IMR-90 (cell line): ENCODE measurements at regions not wholly inside any gene's neighbourhood (a gene's known extent, or its start where the extent isn't known, plus 50 kb on each side); places are given as distances from the start of the nearest gene placed in this dataset.

Source experiments
- ATAC-seq: fragments of 200-7000 bp; cut with Tn5 transposase; 2 replicates; pipeline ENCODE4 v1.9.1; 2020; ENCODE audit warnings: low read depth, mild to moderate bottlenecking, moderate library complexity
- BruUV-seq: library from RNA; stranded (reverse); fragments of 400-500 nt; replicated peaks from 2 replicates; lab custom pipeline; 2021; lab: Mats Ljungman, UMichigan
- CTCF ChIA-PET: fragments of 300-600 bp; formaldehyde crosslinking; extraction: SDS; loops from one replicate; lab custom pipeline; 2021; ENCODE audit warnings: antibody characterized with exemption; lab: Yijun Ruan, JAX
- POLR2A ChIA-PET: fragments of 300-600 bp; sonication (Branson Sonifier 250); formaldehyde crosslinking; loops from one replicate; lab custom pipeline; 2022; ENCODE audit warnings: antibody characterized with exemption; ENCODE audit not compliant: unreplicated experiment; lab: Charles Lee
- DNase-seq: peaks from one replicate; pipeline ENCODE4 v3.0.0; 2013
- H2AFZ ChIP-seq: replicated peaks from 2 replicates; pipeline ENCODE3; 2013; ENCODE audit warnings: low read length, mild to moderate bottlenecking; ENCODE audit not compliant: poor library complexity
- H2AK5ac ChIP-seq: 2 replicates; pipeline ENCODE4 v1.6.1; 2013; ENCODE audit warnings: low read depth, low read length, inconsistent platforms
- H2AK9ac ChIP-seq: replicated peaks from 2 replicates; pipeline ENCODE3; 2013; ENCODE audit warnings: mild to moderate bottlenecking, low read depth, low read length, moderate library complexity; ENCODE audit not compliant: poor library complexity
- H2BK120ac ChIP-seq: 2 replicates; pipeline ENCODE4 v1.6.1; 2013; ENCODE audit warnings: low read depth, low read length, inconsistent platforms
- H2BK15ac ChIP-seq: 3 replicates; pipeline ENCODE4 v1.6.1; 2013; ENCODE audit warnings: low read depth, low read length, inconsistent platforms
- H2BK20ac ChIP-seq: 2 replicates; pipeline ENCODE4 v1.6.1; 2013; ENCODE audit warnings: low read depth, mild to moderate bottlenecking, inconsistent platforms, low read length, moderate library complexity
- H2BK5ac ChIP-seq: 2 replicates; pipeline ENCODE4 v1.6.1; 2013; ENCODE audit warnings: mild to moderate bottlenecking, low read depth, low read length, inconsistent platforms; ENCODE audit not compliant: poor library complexity, severe bottlenecking
- H3K14ac ChIP-seq: replicated peaks from 2 replicates; pipeline ENCODE4 v1.6.1; 2013; ENCODE audit warnings: low read depth, low read length, inconsistent platforms
- H3K18ac ChIP-seq: 2 replicates; pipeline ENCODE4 v1.6.1; 2013; ENCODE audit warnings: low read depth, low read length, control low read depth
- H3K23ac ChIP-seq: 2 replicates; pipeline ENCODE4 v1.6.1; 2013; ENCODE audit warnings: low read depth, low read length, inconsistent platforms
- H3K27ac ChIP-seq: 2 replicates; pipeline ENCODE4 v1.5.1; 2013; ENCODE audit warnings: mild to moderate bottlenecking, control low read depth, low read length; ENCODE audit not compliant: insufficient read depth
- H3K27me3 ChIP-seq: 2 replicates; pipeline ENCODE4 v1.6.1; 2013; ENCODE audit warnings: low read length; ENCODE audit not compliant: control insufficient read depth, insufficient read depth
- H3K36me3 ChIP-seq: 2 replicates; pipeline ENCODE4 v1.6.1; 2013; ENCODE audit warnings: low read length, mixed read lengths; ENCODE audit not compliant: control insufficient read depth, insufficient read depth
- H3K4ac ChIP-seq: 2 replicates; pipeline ENCODE4 v1.6.1; 2013; ENCODE audit warnings: low read depth, low read length, inconsistent platforms
- H3K4me1 ChIP-seq: 2 replicates; pipeline ENCODE4 v1.6.1; 2013; ENCODE audit warnings: low read length, mixed read lengths; ENCODE audit not compliant: control insufficient read depth, insufficient read depth
- H3K4me2 ChIP-seq: 2 replicates; pipeline ENCODE4 v1.6.1; 2013; ENCODE audit warnings: low read depth, mild to moderate bottlenecking, control low read depth, low read length, moderate library complexity
- H3K4me3 ChIP-seq: 2 replicates; pipeline ENCODE4 v1.5.1; 2013; ENCODE audit warnings: low read depth, mild to moderate bottlenecking, control low read depth, low read length, moderate library complexity; ENCODE audit not compliant: insufficient read depth
- H3K56ac ChIP-seq: 2 replicates; pipeline ENCODE4 v1.6.1; 2013; ENCODE audit warnings: low read length, inconsistent platforms; ENCODE audit not compliant: insufficient read depth; ENCODE audit errors: extremely low read depth
- H3K79me1 ChIP-seq, 2 experiments: 2 replicates each; pipeline ENCODE4 v1.6.1; 2013; ENCODE audit warnings: low read length in 2 of 2, inconsistent platforms in 1 of 2, low read depth in 1 of 2
- H3K9ac ChIP-seq: 2 replicates; pipeline ENCODE4 v1.6.1; 2013; ENCODE audit warnings: low read depth, low read length, control low read depth
- H3K9me1 ChIP-seq: 2 replicates; pipeline ENCODE4 v1.6.1; 2013; ENCODE audit warnings: low read length, inconsistent platforms; ENCODE audit not compliant: insufficient read depth
- H3K9me3 ChIP-seq: 2 replicates; pipeline ENCODE4 v1.6.1; 2013; ENCODE audit warnings: low read length; ENCODE audit not compliant: control insufficient read depth, insufficient read depth
- H4K20me1 ChIP-seq: 2 replicates; pipeline ENCODE4 v1.6.1; 2013; ENCODE audit warnings: low read length, inconsistent platforms; ENCODE audit not compliant: insufficient read depth
- H4K5ac ChIP-seq: 2 replicates; pipeline ENCODE4 v1.6.1; 2013; ENCODE audit warnings: mild to moderate bottlenecking, low read depth, low read length, control low read depth
- H4K8ac ChIP-seq, 2 experiments: 2 replicates each; pipeline ENCODE4 v1.6.1; 2013; ENCODE audit warnings: low read depth in 2 of 2, low read length in 2 of 2, control low read depth in 1 of 2, inconsistent platforms in 1 of 2
- H4K91ac ChIP-seq: 2 replicates; pipeline ENCODE4 v1.6.1; 2013; ENCODE audit warnings: low read depth, low read length, inconsistent platforms; ENCODE audit not compliant: insufficient read depth
- BHLHE40 ChIP-seq: fragments of 150-350 bp; IDR thresholded peaks from 2 replicates; pipeline ENCODE4 v1.6.1; 2016; ENCODE audit warnings: mild to moderate bottlenecking, low read depth, low read length
- CEBPB ChIP-seq: IDR thresholded peaks from 2 replicates; pipeline ENCODE4 v1.6.1; 2012; ENCODE audit warnings: low read depth, low read length, improper control_type of control experiment
- CHD1 ChIP-seq: IDR thresholded peaks from 2 replicates; pipeline ENCODE4 v1.6.1; 2012; ENCODE audit warnings: low read depth, low read length, improper control_type of control experiment
- MAFK ChIP-seq: IDR thresholded peaks from 2 replicates; pipeline ENCODE4 v1.6.1; 2012; ENCODE audit warnings: low read depth, low read length, improper control_type of control experiment
- NFE2L2 ChIP-seq: fragments of 150-350 bp; IDR thresholded peaks from 2 replicates; pipeline ENCODE4 v1.6.1; 2016; ENCODE audit warnings: low read depth, mild to moderate bottlenecking, low read length
- POLR2A ChIP-seq: IDR thresholded peaks from 2 replicates; pipeline ENCODE4 v1.6.1; 2012; ENCODE audit warnings: mild to moderate bottlenecking, low read depth, low read length
- RAD21 ChIP-seq: IDR thresholded peaks from 2 replicates; pipeline ENCODE4 v1.6.1; 2012; ENCODE audit warnings: low read length, improper control_type of control experiment
- RCOR1 ChIP-seq: IDR thresholded peaks from 2 replicates; pipeline ENCODE4 v1.6.1; 2012; ENCODE audit warnings: mild to moderate bottlenecking, low read length, improper control_type of control experiment; ENCODE audit not compliant: insufficient replicate concordance
- RFX5 ChIP-seq: IDR thresholded peaks from 2 replicates; pipeline ENCODE4 v1.8.0; 2012; ENCODE audit warnings: low read depth, mild to moderate bottlenecking, low read length, moderate library complexity
- SMC3 ChIP-seq: fragments of 150-350 bp; IDR thresholded peaks from 2 replicates; pipeline ENCODE4 v1.6.1; 2016; ENCODE audit warnings: low read depth, mild to moderate bottlenecking, antibody characterized with exemption, low read length, moderate library complexity
- WGBS, 2 experiments: methylation state at CpG; one replicate each; pipeline versions ENCODE4 v1.1.5 to v1.1.7; 2013; ENCODE audit warnings: missing lambda C conversion rate in 2 of 2; ENCODE audit not compliant: insufficient read length in 1 of 2; ENCODE audit errors: extremely low coverage in 2 of 2; 5-methylcytosine and 5-hydroxymethylcytosine counted together
- dilution Hi-C: fragments of 300-500 bp; cut with HindIII; formaldehyde crosslinking; loops from one replicate; pipeline ENCODE4 v1.14.3; 2018; ENCODE audit warnings: low sequenced_read_pairs; ENCODE audit not compliant: unreplicated experiment
- in situ Hi-C: fragments of 300-500 bp; cut with MboI; formaldehyde crosslinking; loops from 3 replicates; pipeline ENCODE4 v1.14.3; 2019; ENCODE audit warnings: low sequenced_read_pairs, inconsistent platforms, mixed read lengths
- intact Hi-C: fragments of 100-400 bp; cut with micrococcal nuclease; formaldehyde crosslinking; loops from 2 replicates; pipeline ENCODE4 v1.10.0; 2022
- TF ChIP-seq, protein P1 (sequence below): fragments of 150-350 bp; IDR thresholded peaks from 2 replicates; pipeline ENCODE4 v1.6.1; 2016; ENCODE audit warnings: low read depth, mild to moderate bottlenecking, low read length, moderate library complexity, borderline replicate concordance
- TF ChIP-seq, protein P2 (sequence below): conservative IDR thresholded peaks from 2 replicates; pipeline ENCODE4 v1.5.1; 2012; ENCODE audit warnings: mild to moderate bottlenecking, low read depth, low read length, improper control_type of control experiment

DNA sequence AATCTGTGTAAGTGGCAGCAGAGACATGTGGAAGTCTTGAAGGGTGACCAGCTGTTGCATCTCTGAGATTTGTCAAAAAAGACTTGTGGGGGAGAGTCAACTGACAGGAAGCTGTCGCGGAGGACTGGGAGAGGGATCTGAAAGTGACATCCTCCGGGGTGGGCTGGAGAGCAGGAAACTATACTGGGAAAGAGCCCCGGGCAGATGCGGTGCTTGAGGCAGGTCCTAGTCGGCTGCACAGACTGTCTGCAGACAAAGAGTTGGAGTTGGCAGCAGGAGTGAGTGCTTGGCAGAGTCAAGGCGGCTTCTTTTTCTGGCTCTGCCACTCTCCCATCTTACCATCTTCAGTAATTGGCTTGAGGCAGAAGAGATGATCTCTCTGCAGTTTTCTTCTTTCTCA lies 294.0 kb upstream of the C1orf87 start:
- ChIA-PET CTCF (interaction anchor here (0.6 kb wide), 1 partner anchor 21 kb away, joined by 3 read pairs; no protein-coding TSS in a partner anchor), POLR2A (no interaction called here)
- H3K4me3 ChIP-seq = no peak overlapping the region
- no peak overlapping the region for H3K4me2 ChIP-seq
- no peak overlapping the region for H3K18ac ChIP-seq
- H3K9me3 ChIP-seq = peaks cover 2% of the 10 kb centered on the region; the same call in 1 of the 2 replicates
- no TSS peak for BruUV-seq
- H3K9ac ChIP-seq = no peak overlapping the region
- no CpG with 5 or more reads among the region's 7 CpGs for whole genome bisulfite sequencing, 2 experiments
- H3K27me3 ChIP-seq = no peaks in the 10 kb centered on the region
- no peak overlapping the region for H3K56ac ChIP-seq
- no peak overlapping the region for H3K14ac ChIP-seq
- DNase-seq = no peak
- no peak overlapping the region for H2AK5ac ChIP-seq
- intact Hi-C loops (no loop called here), dilution Hi-C loops (no loop called here), in situ Hi-C loops (no loop called here)
- no peak overlapping the region for H2BK120ac ChIP-seq
- no peak overlapping the region for H2BK20ac ChIP-seq
- no peaks in the 10 kb centered on the region for H3K9me1 ChIP-seq
- no peaks in the 10 kb centered on the region for H3K79me1 ChIP-seq
- H4K91ac ChIP-seq = no peak overlapping the region
- no peak overlapping the region for H2BK15ac ChIP-seq
- no peaks in the 10 kb centered on the region for H3K36me3 ChIP-seq
- H3K23ac ChIP-seq = no peak overlapping the region
- H3K4me1 ChIP-seq = no peaks in the 10 kb centered on the region
- H3K4ac ChIP-seq = no peak overlapping the region
- TF ChIP-seq, protein P1, sequence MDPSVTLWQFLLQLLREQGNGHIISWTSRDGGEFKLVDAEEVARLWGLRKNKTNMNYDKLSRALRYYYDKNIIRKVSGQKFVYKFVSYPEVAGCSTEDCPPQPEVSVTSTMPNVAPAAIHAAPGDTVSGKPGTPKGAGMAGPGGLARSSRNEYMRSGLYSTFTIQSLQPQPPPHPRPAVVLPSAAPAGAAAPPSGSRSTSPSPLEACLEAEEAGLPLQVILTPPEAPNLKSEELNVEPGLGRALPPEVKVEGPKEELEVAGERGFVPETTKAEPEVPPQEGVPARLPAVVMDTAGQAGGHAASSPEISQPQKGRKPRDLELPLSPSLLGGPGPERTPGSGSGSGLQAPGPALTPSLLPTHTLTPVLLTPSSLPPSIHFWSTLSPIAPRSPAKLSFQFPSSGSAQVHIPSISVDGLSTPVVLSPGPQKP = no peak
- TF ChIP-seq CEBPB = no peak
- TF ChIP-seq BHLHE40 = no peak
- no peak for TF ChIP-seq MAFK
- TF ChIP-seq CHD1 = no peak
- TF ChIP-seq POLR2A = no peak
- TF ChIP-seq, protein P2, sequence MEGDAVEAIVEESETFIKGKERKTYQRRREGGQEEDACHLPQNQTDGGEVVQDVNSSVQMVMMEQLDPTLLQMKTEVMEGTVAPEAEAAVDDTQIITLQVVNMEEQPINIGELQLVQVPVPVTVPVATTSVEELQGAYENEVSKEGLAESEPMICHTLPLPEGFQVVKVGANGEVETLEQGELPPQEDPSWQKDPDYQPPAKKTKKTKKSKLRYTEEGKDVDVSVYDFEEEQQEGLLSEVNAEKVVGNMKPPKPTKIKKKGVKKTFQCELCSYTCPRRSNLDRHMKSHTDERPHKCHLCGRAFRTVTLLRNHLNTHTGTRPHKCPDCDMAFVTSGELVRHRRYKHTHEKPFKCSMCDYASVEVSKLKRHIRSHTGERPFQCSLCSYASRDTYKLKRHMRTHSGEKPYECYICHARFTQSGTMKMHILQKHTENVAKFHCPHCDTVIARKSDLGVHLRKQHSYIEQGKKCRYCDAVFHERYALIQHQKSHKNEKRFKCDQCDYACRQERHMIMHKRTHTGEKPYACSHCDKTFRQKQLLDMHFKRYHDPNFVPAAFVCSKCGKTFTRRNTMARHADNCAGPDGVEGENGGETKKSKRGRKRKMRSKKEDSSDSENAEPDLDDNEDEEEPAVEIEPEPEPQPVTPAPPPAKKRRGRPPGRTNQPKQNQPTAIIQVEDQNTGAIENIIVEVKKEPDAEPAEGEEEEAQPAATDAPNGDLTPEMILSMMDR = no peak
- no peak for TF ChIP-seq RFX5
- no peak for TF ChIP-seq RAD21
- TF ChIP-seq SMC3 = no peak
- TF ChIP-seq NFE2L2 = no peak
- TF ChIP-seq RCOR1 = no peak
- H2BK5ac ChIP-seq = no peak overlapping the region
- H4K8ac ChIP-seq = no peak overlapping the region
- no peak overlapping the region for H4K5ac ChIP-seq
- no peaks in the 10 kb centered on the region for H4K20me1 ChIP-seq
- ATAC-seq = no peak
- no peak overlapping the region for H2AFZ ChIP-seq
- H3K27ac ChIP-seq = no peak overlapping the region
- no peak overlapping the region for H2AK9ac ChIP-seq
